ENCODE measurements at regions not wholly inside any gene's neighbourhood (a gene's known extent, or its start where the extent isn't known, plus 50 kb on each side); places are given as distances from the start of the nearest gene placed in this dataset.

DNA sequence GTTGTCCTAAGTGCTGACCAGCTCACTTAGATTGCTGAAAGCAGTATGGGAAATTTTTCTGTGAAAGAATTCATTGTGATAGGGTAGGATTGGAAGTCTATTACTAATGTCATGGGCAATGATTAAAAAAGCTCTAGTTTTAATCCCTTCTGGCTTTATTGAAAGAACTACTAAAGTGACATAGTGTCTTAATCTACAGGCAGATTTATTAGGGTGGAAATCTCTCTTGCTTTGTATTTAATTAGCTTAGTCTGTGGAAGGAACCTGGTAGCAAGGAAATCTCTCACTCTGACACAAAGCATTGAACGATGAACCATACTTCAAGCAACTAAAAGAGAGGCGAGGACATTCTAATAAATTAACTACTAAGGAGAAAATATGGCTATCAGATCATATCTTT, 1029.2 kb upstream of the PCDH20 start:
- H3K27me3 Mint-ChIP-seq (ENCODE audit: low read depth, unreplicated experiment): no peaks in the 10 kb centered on the region

DNA sequence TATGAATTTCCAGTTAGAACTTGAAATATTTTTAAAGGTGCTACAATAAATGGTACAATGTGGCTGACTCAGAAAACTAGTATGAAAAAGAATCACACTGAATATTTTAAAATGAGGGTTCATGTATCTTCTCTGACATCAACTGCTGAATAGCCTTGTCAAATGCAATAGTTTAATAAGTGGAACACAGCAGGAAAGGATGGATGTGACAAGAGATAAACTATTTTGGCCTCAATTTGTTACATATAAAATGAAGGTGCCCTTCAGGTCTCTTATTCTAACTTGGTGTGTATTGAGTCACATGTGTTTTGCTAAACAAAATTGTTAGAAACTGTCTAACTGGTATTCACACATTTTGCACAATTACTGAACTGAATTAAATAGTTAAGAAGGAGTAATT, 1018.4 kb upstream of the PCDH20 start:
- DNase-seq (ENCODE audit: low read depth): no peak
- H3K27me3 ChIP-seq (ENCODE audit: insufficient read depth, low read length): no peaks in the 10 kb centered on the region
- H3K36me3 Mint-ChIP-seq (ENCODE audit: low read depth, unreplicated experiment): no peaks in the 10 kb centered on the region
- no peaks in the 10 kb centered on the region for H3K4me1 Mint-ChIP-seq (ENCODE audit: low read depth, unreplicated experiment)
- no peaks in the 10 kb centered on the region for H3K27me3 Mint-ChIP-seq (ENCODE audit: low read depth, unreplicated experiment)
- no peak for FAIRE-seq
- no peak overlapping the region for H3K4me3 Mint-ChIP-seq (ENCODE audit: unreplicated experiment)
- H3K9me3 Mint-ChIP-seq (ENCODE audit: unreplicated experiment): no peaks in the 10 kb centered on the region
- no peaks in the 10 kb centered on the region for H3K4me1 ChIP-seq (ENCODE audit: insufficient read depth, low read length)
- H3K9me3 ChIP-seq (ENCODE audit: insufficient read depth, low read depth, low read length): no peaks in the 10 kb centered on the region
- no peak overlapping the region for H3K27ac Mint-ChIP-seq (ENCODE audit: unreplicated experiment)
- no peak overlapping the region for H3K27ac ChIP-seq (ENCODE audit: low read depth, low read length)
- no peaks in the 10 kb centered on the region for H4K20me1 ChIP-seq (ENCODE audit: insufficient read depth, low read length)
- H3K9ac ChIP-seq (ENCODE audit: low read length): no peak overlapping the region
- H3K4me3 ChIP-seq (ENCODE audit: insufficient read depth, low read depth, low read length): no peak overlapping the region
- H2AFZ ChIP-seq (ENCODE audit: low read depth, low read length): no peak overlapping the region
- no peak for TF ChIP-seq EZH2 (IDR thresholded peaks at IDR 0.05; ENCODE audit: insufficient read depth, low read length)
- no peak overlapping the region for H3K4me2 ChIP-seq (ENCODE audit: low read length)
- no peaks in the 10 kb centered on the region for H3K36me3 ChIP-seq (ENCODE audit: insufficient read depth, low read length)
- no peaks in the 10 kb centered on the region for H3K79me2 ChIP-seq (ENCODE audit: insufficient read depth, low read length)

More for the DNA sequence above, 1029.2 kb upstream of the PCDH20 start:
- FAIRE-seq: no peak
- H3K79me2 ChIP-seq (ENCODE audit: insufficient read depth, low read length): no peaks in the 10 kb centered on the region
- no peaks in the 10 kb centered on the region for H3K36me3 ChIP-seq (ENCODE audit: insufficient read depth, low read length)
- Mint-ChIP-seq H3K4me3 (ENCODE audit: unreplicated experiment) (no peak overlapping the region), H3K4me1 (ENCODE audit: low read depth, unreplicated experiment) (no peaks in the 10 kb centered on the region), H3K36me3 (ENCODE audit: low read depth, unreplicated experiment) (no peaks in the 10 kb centered on the region), H3K27ac (ENCODE audit: unreplicated experiment) (no peak overlapping the region), H3K9me3 (ENCODE audit: unreplicated experiment) (peaks cover 2% of the 10 kb centered on the region)
- no peaks in the 10 kb centered on the region for H3K27me3 ChIP-seq (ENCODE audit: insufficient read depth, low read length)
- H3K4me2 ChIP-seq (ENCODE audit: low read length): no peak overlapping the region
- no peak for DNase-seq (ENCODE audit: low read depth)
- no peak overlapping the region for H2AFZ ChIP-seq (ENCODE audit: low read depth, low read length)
- no peak overlapping the region for H3K9ac ChIP-seq (ENCODE audit: low read length)
- H3K4me3 ChIP-seq (ENCODE audit: insufficient read depth, low read depth, low read length): no peak overlapping the region
- TF ChIP-seq, protein P1, sequence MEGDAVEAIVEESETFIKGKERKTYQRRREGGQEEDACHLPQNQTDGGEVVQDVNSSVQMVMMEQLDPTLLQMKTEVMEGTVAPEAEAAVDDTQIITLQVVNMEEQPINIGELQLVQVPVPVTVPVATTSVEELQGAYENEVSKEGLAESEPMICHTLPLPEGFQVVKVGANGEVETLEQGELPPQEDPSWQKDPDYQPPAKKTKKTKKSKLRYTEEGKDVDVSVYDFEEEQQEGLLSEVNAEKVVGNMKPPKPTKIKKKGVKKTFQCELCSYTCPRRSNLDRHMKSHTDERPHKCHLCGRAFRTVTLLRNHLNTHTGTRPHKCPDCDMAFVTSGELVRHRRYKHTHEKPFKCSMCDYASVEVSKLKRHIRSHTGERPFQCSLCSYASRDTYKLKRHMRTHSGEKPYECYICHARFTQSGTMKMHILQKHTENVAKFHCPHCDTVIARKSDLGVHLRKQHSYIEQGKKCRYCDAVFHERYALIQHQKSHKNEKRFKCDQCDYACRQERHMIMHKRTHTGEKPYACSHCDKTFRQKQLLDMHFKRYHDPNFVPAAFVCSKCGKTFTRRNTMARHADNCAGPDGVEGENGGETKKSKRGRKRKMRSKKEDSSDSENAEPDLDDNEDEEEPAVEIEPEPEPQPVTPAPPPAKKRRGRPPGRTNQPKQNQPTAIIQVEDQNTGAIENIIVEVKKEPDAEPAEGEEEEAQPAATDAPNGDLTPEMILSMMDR (IDR thresholded peaks at IDR 0.05; ENCODE audit: insufficient read depth, low read depth, low read length): no peak
- TF ChIP-seq EZH2 (IDR thresholded peaks at IDR 0.05; ENCODE audit: insufficient read depth, low read length): no peak
- no peaks in the 10 kb centered on the region for H3K9me3 ChIP-seq (ENCODE audit: insufficient read depth, low read depth, low read length)
- no peaks in the 10 kb centered on the region for H3K4me1 ChIP-seq (ENCODE audit: insufficient read depth, low read length)
- H4K20me1 ChIP-seq (ENCODE audit: insufficient read depth, low read length): no peaks in the 10 kb centered on the region
- H3K27ac ChIP-seq (ENCODE audit: low read depth, low read length): no peak overlapping the region

DNA sequence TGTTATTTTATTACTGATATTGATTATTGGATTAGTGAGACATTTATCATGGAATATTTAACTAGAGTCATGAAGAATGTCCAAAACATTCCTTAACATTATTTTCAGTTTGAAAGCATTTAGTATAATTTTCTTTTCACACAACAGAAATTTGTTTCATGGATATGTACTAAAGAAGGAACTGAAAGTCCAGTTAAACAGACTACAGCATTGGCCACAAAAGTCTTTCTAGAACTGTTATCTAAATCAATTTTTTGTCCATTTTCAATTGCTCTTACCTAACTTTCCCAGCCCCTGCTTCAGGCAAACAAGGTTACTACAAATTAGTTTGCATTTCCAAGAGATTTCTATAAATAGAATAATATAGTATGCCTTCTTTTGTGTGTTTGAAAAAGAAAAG, 1018.0 kb upstream of the PCDH20 start:
- Mint-ChIP-seq H3K4me3 (ENCODE audit: unreplicated experiment) (no peak overlapping the region), H3K36me3 (ENCODE audit: low read depth, unreplicated experiment) (no peaks in the 10 kb centered on the region), H3K27me3 (ENCODE audit: low read depth, unreplicated experiment) (no peaks in the 10 kb centered on the region), H3K9me3 (ENCODE audit: unreplicated experiment) (no peaks in the 10 kb centered on the region), H3K4me1 (ENCODE audit: low read depth, unreplicated experiment) (no peaks in the 10 kb centered on the region), H3K27ac (ENCODE audit: unreplicated experiment) (no peak overlapping the region)
- Histone ChIP-seq H3K27me3 (ENCODE audit: insufficient read depth, low read length) (no peaks in the 10 kb centered on the region), H3K4me1 (ENCODE audit: insufficient read depth, low read length) (no peaks in the 10 kb centered on the region), H3K4me3 (ENCODE audit: insufficient read depth, low read depth, low read length) (no peak overlapping the region), H4K20me1 (ENCODE audit: insufficient read depth, low read length) (no peaks in the 10 kb centered on the region), H3K79me2 (ENCODE audit: insufficient read depth, low read length) (no peaks in the 10 kb centered on the region), H2AFZ (ENCODE audit: low read depth, low read length) (no peak overlapping the region), H3K9ac (ENCODE audit: low read length) (no peak overlapping the region), H3K27ac (ENCODE audit: low read depth, low read length) (no peak overlapping the region), H3K36me3 (ENCODE audit: insufficient read depth, low read length) (no peaks in the 10 kb centered on the region), H3K9me3 (ENCODE audit: insufficient read depth, low read depth, low read length) (no peaks in the 10 kb centered on the region), H3K4me2 (ENCODE audit: low read length) (no peak overlapping the region)
- FAIRE-seq (no peak), DNase-seq (ENCODE audit: low read depth) (no peak)
- TF ChIP-seq, protein P1 (IDR thresholded peaks at IDR 0.05; ENCODE audit: insufficient read depth, low read depth, low read length): no peak
- TF ChIP-seq EZH2 (IDR thresholded peaks at IDR 0.05; ENCODE audit: insufficient read depth, low read length): no peak

Data from astrocyte (in vitro differentiated cells and primary cell).